Suprapubic skin (tissue), 4 donors: ENCODE measurements at regions not wholly inside any gene's neighbourhood (a gene's known extent, or its start where the extent isn't known, plus 50 kb on each side); places are given as distances from the start of the nearest gene placed in this dataset.

ENCODE experiments used
- DNase-seq, 2 donors: peaks; one replicate each; pipeline ENCODE4 v3.0.0-alpha.2; 2019; ENCODE audit warnings: low spot score in 2 of 2
- H3K27ac ChIP-seq: fragments of 200-600 bp; sonication (generic); one replicate; pipeline ENCODE4 v1.5.1; 2019
- H3K27me3 ChIP-seq: fragments of 200-600 bp; sonication (generic); one replicate; pipeline ENCODE4 v1.5.1; 2019
- H3K36me3 ChIP-seq: fragments of 200-600 bp; sonication (generic); one replicate; pipeline ENCODE4 v1.5.1; 2019
- H3K4me1 ChIP-seq: fragments of 200-600 bp; sonication (generic); one replicate; pipeline ENCODE4 v1.5.1; 2019
- H3K4me3 ChIP-seq: fragments of 200-600 bp; sonication (generic); one replicate; pipeline ENCODE4 v1.5.1; 2019; ENCODE audit warnings: mild to moderate bottlenecking
- H3K9me3 ChIP-seq: fragments of 200-600 bp; sonication (generic); one replicate; pipeline ENCODE4 v1.5.1; 2019
- EP300 ChIP-seq: sonication (generic); formaldehyde crosslinking; IDR thresholded peaks from one replicate; pipeline ENCODE4 v1.6.1; 2017; ENCODE audit warnings: antibody characterized with exemption
- POLR2A ChIP-seq, 2 donors: fragments of 450-650 bp; IDR thresholded peaks; one replicate each; pipeline ENCODE4 v1.6.1; 2017; ENCODE audit warnings: antibody characterized with exemption in 2 of 2, mild to moderate bottlenecking in 2 of 2, moderate library complexity in 2 of 2
- POLR2AphosphoS5 ChIP-seq, 3 donors: sonication (generic); formaldehyde crosslinking; IDR thresholded peaks; one replicate each; pipeline ENCODE4 v1.6.1; 2017; ENCODE audit warnings: antibody characterized with exemption in 3 of 3
- WGBS: methylation state at CpG from one replicate; pipeline ENCODE4 v1.1.5; 2018; 5-methylcytosine and 5-hydroxymethylcytosine counted together
- TF ChIP-seq, protein P1 (sequence below), 2 donors: fragments of 200-600 bp in 1 of 2; fragments of 450-650 bp in 1 of 2; sonication (generic) in 1 of 2; IDR thresholded peaks; one replicate each; pipeline ENCODE4 v1.5.1; 2016 to 2019; ENCODE audit warnings: antibody characterized with exemption in 2 of 2, mild to moderate bottlenecking in 1 of 2, moderate library complexity in 1 of 2

DNA sequence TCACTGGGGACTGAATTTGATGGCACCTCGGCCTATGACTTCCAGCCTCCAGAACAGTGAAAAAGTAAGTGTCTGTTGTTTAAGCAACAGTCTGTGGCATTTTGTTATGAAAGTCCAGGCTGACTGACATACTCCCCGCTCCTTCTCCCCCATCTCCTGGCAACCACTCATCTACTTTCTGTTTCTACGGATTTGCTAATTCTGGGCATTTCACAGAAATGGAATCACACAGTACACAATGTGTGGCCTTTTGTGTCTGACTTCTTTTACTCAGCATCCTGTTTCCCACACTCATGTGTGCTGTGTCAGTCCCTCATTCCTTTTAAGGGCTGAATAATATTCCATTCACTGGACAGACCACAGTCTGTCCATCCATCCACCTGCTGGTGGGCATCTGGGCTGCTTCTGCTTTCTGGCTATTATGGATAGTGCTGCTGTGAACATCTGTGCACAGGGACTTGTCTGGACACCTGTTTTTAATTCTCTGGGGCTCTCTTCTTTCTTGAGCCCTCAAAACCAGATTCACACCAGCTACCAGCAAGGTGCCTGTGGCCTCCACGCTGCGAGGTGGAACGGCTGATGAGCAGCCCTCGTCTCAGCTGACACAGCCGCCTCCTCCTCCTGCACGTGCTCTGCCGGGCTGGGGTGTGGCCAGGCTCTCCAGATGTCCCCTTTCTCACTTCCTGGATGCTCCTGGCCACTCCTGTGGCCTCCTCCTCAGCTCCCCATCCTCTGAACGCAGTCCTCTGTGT lies 333.1 kb downstream of the CTTN start:
- H3K27me3 ChIP-seq, result peaks cover 3% of the 10 kb centered on the region
- no peaks in the 10 kb centered on the region for H3K36me3 ChIP-seq
- no peak for DNase-seq
- H3K9me3 ChIP-seq, result no peaks in the 10 kb centered on the region
- H3K4me3 ChIP-seq, result no peak overlapping the region
- H3K4me1 ChIP-seq, result peaks cover 4% of the 10 kb centered on the region
- 81% methylated on average over 11 of the region's 11 CpGs for WGBS
- no peak overlapping the region for H3K27ac ChIP-seq
- TF ChIP-seq, protein P1, sequence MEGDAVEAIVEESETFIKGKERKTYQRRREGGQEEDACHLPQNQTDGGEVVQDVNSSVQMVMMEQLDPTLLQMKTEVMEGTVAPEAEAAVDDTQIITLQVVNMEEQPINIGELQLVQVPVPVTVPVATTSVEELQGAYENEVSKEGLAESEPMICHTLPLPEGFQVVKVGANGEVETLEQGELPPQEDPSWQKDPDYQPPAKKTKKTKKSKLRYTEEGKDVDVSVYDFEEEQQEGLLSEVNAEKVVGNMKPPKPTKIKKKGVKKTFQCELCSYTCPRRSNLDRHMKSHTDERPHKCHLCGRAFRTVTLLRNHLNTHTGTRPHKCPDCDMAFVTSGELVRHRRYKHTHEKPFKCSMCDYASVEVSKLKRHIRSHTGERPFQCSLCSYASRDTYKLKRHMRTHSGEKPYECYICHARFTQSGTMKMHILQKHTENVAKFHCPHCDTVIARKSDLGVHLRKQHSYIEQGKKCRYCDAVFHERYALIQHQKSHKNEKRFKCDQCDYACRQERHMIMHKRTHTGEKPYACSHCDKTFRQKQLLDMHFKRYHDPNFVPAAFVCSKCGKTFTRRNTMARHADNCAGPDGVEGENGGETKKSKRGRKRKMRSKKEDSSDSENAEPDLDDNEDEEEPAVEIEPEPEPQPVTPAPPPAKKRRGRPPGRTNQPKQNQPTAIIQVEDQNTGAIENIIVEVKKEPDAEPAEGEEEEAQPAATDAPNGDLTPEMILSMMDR (IDR thresholded peaks at IDR 0.05), result no peak
- TF ChIP-seq POLR2AphosphoS5 (IDR thresholded peaks at IDR 0.05) (no peak), POLR2A (IDR thresholded peaks at IDR 0.05) (no peak), EP300 (no peak)

- no peaks in the 10 kb centered on the region for H3K9me3 ChIP-seq
- H3K27ac ChIP-seq, result no peak overlapping the region
- no peak for DNase-seq
- peaks cover 3% of the 10 kb centered on the region for H3K27me3 ChIP-seq
- H3K4me3 ChIP-seq, result no peak overlapping the region
- no peak for TF ChIP-seq POLR2A (IDR thresholded peaks at IDR 0.05)
- no peak for TF ChIP-seq EP300
- TF ChIP-seq POLR2AphosphoS5 (IDR thresholded peaks at IDR 0.05), result no peak
- TF ChIP-seq, protein P1 (IDR thresholded peaks at IDR 0.05), result no peak
- WGBS, result 92% methylated on average over 13 of the region's 14 CpGs
- peaks cover 4% of the 10 kb centered on the region for H3K4me1 ChIP-seq
- no peaks in the 10 kb centered on the region for H3K36me3 ChIP-seq
Measured at GRCh38 chr11:70732023-70732880, 333.9 kb downstream of the CTTN start.

DNA sequence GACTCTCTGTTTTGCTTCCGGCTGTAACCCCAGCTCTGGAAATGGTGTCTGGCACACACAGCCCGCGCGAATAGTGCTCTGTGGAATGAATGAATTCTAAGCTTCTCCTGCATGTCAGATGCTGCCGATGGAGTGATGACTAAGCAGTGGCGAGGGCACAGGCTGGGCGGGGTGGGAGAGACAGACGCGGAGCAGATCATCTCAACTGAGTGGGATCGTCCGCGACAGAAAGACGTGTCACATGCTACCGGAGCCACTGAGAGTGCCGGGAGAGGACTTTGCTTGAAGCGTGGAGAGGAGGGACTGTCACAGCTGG lies 334.5 kb downstream of the CTTN start:
- WGBS, result 66% methylated on average over 15 of the region's 16 CpGs
- Histone ChIP-seq H3K27ac (no peak overlapping the region), H3K4me1 (peaks cover under 1% of the 10 kb centered on the region), H3K36me3 (no peaks in the 10 kb centered on the region), H3K27me3 (peaks cover 3% of the 10 kb centered on the region), H3K4me3 (no peak overlapping the region), H3K9me3 (no peaks in the 10 kb centered on the region)
- DNase-seq, result no peak
- TF ChIP-seq POLR2AphosphoS5 (IDR thresholded peaks at IDR 0.05) (no peak), EP300 (no peak), POLR2A (IDR thresholded peaks at IDR 0.05) (no peak)
- TF ChIP-seq, protein P1 (IDR thresholded peaks at IDR 0.05), result no peak

DNA sequence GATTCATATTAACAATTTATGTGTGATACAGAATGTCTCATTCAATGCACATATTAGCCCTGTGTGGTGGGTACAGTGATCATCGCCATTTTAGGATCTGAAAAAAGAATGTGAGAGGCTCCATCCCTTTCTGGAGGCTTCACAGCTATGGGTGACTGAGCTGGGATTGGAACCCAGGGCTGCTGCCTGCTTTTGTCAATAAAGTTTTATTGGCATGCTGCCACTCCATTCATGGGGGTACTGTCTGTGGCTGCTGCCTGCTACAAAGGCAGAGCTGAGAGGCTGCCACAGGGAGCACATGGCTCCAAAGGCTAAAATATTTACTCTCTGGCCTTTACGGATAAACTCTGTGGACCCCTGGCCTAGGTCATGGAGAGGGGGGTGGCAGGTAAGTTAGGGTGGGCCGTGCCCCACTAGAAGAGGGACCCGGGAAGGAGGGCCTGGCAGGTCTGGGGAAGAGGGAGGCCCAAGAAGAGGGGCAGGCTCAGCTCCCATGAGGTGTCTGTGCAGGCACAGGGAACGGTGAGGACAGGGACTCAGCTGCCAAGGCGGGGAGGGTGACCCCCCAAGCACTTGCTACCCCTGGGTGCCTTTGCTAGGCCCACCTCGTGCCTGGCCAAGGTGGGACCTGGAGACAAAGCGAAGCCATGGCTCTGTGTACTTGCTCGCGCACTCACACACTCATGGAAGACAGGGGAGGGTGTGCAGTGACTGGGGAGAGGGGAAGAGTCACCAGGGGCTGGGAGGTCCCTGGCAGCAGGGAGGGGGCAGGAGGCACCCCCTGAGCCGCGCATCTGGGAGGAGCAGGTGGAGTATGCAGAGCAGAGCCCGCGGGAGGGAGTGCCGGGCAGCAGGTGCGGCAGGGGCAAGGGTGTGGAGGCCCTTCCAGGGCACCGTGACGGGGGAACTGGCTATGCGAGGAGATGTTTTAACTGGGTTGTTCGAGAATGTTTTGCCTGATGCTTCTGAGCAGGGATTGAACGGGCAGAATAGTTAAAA lies 335.3 kb downstream of the CTTN start:
- no peaks in the 10 kb centered on the region for H3K36me3 ChIP-seq
- no peak overlapping the region for H3K27ac ChIP-seq
- WGBS, result 88% methylated on average over 21 of the region's 21 CpGs
- peaks cover 3% of the 10 kb centered on the region for H3K27me3 ChIP-seq
- no peaks in the 10 kb centered on the region for H3K4me1 ChIP-seq
- no peak for DNase-seq
- no peak overlapping the region for H3K4me3 ChIP-seq
- no peaks in the 10 kb centered on the region for H3K9me3 ChIP-seq
- TF ChIP-seq EP300 (no peak), POLR2AphosphoS5 (IDR thresholded peaks at IDR 0.05) (no peak), POLR2A (IDR thresholded peaks at IDR 0.05) (no peak)
- TF ChIP-seq, protein P1 (IDR thresholded peaks at IDR 0.05), result no peak
